GM18498 (cell line): ENCODE measurements at regions not wholly inside any gene's neighbourhood (a gene's known extent, or its start where the extent isn't known, plus 50 kb on each side); places are given as distances from the start of the nearest gene placed in this dataset.
A peak's percentile ranks its signal among the peaks of the same experiment; 100 is the strongest.

Experiments used
- ATAC-seq: cut with Tn5 transposase; IDR thresholded peaks from one replicate; pipeline ENCODE4 v1.9.1; 2021; ENCODE audit warnings: mild to moderate bottlenecking, moderate library complexity; ENCODE audit not compliant: unreplicated experiment

GRCh38 chr5:141753143-141753970 lies 71.3 kb upstream of the ARAP3 start:
- ATAC-seq = no peak

- peak; percentile 75 for ATAC-seq
Observed at GRCh38 chr5:141747152-141748141, 65.4 kb upstream of the ARAP3 start.

GRCh38 chr5:141746395-141746794 lies 64.4 kb upstream of the ARAP3 start:
- ATAC-seq = no peak

GRCh38 chr5:141745390-141745789 lies 63.4 kb upstream of the ARAP3 start:
- no peak for ATAC-seq

GRCh38 chr5:141743866-141744272 lies 61.8 kb upstream of the ARAP3 start:
- no peak for ATAC-seq

GRCh38 chr5:141742866-141743851 lies 61.1 kb upstream of the ARAP3 start:
- ATAC-seq = no peak

- no peak for ATAC-seq
Observed at GRCh38 chr5:141742144-141742543, 60.1 kb upstream of the ARAP3 start.

GRCh38 chr5:141740885-141741284 lies 58.9 kb upstream of the ARAP3 start:
- ATAC-seq = no peak

- ATAC-seq = no peak
Observed at GRCh38 chr5:141737535-141737934, 55.5 kb upstream of the ARAP3 start.

- no peak for ATAC-seq
Observed at GRCh38 chr5:141735823-141736222, 53.8 kb upstream of the ARAP3 start.

GRCh38 chr5:141734501-141735229 lies 52.6 kb upstream of the ARAP3 start:
- ATAC-seq = no peak

GRCh38 chr5:141733198-141733597 lies 51.2 kb upstream of the ARAP3 start:
- ATAC-seq = no peak

- ATAC-seq = no peak
Observed at GRCh38 chr5:141732417-141732816, 50.4 kb upstream of the ARAP3 start.
